ENCODE measurements at regions not wholly inside any gene's neighbourhood (a gene's known extent, or its start where the extent isn't known, plus 50 kb on each side); places are given as distances from the start of the nearest gene placed in this dataset.

- Histone ChIP-seq H3K27ac (ENCODE audit: insufficient read depth, low read depth, low read length, poor library complexity, severe bottlenecking) (no peak overlapping the region), H3K9me3 (ENCODE audit: control insufficient read depth, low read length) (no peaks in the 10 kb centered on the region), H3K4me3 (ENCODE audit: insufficient read depth, low read depth, low read length) (no peak overlapping the region), H3K27me3 (ENCODE audit: control insufficient read depth, insufficient read depth, low read length, poor library complexity, severe bottlenecking) (no peaks in the 10 kb centered on the region), H3K4me1 (ENCODE audit: control insufficient read depth, insufficient read depth, low read length) (no peaks in the 10 kb centered on the region), H3K36me3 (ENCODE audit: control insufficient read depth, insufficient read depth, low read length) (no peaks in the 10 kb centered on the region)
- WGBS, 2 experiments = 100% methylated on average over 2 of the region's 2 CpGs; no CpG with 5 or more reads in 1 of the 2 experiments
These were observed 663.8 kb downstream of the LIG4 start for GRCh38 chr13:107551521-107551920.

- WGBS, 2 experiments = 86 to 100% methylated on average over 1 of the region's 1 CpG
- Histone ChIP-seq H3K4me3 (ENCODE audit: insufficient read depth, low read depth, low read length) (no peak overlapping the region), H3K4me1 (ENCODE audit: control insufficient read depth, insufficient read depth, low read length) (no peaks in the 10 kb centered on the region), H3K36me3 (ENCODE audit: control insufficient read depth, insufficient read depth, low read length) (no peaks in the 10 kb centered on the region), H3K27me3 (ENCODE audit: control insufficient read depth, insufficient read depth, low read length, poor library complexity, severe bottlenecking) (no peaks in the 10 kb centered on the region), H3K27ac (ENCODE audit: insufficient read depth, low read depth, low read length, poor library complexity, severe bottlenecking) (no peak overlapping the region), H3K9me3 (ENCODE audit: control insufficient read depth, low read length) (no peaks in the 10 kb centered on the region)
These were observed 667.0 kb downstream of the LIG4 start for GRCh38 chr13:107548338-107548737.

GRCh38 chr13:107545946-107546502 lies 669.3 kb downstream of the LIG4 start:
- H3K27me3 ChIP-seq (ENCODE audit: control insufficient read depth, insufficient read depth, low read length, poor library complexity, severe bottlenecking) = no peaks in the 10 kb centered on the region
- H3K36me3 ChIP-seq (ENCODE audit: control insufficient read depth, insufficient read depth, low read length) = no peaks in the 10 kb centered on the region
- no peak overlapping the region for H3K27ac ChIP-seq (ENCODE audit: insufficient read depth, low read depth, low read length, poor library complexity, severe bottlenecking)
- H3K9me3 ChIP-seq (ENCODE audit: control insufficient read depth, low read length) = no peaks in the 10 kb centered on the region
- 88 to 91% methylated on average over 5 of the region's 5 CpGs for WGBS, 2 experiments
- H3K4me1 ChIP-seq (ENCODE audit: control insufficient read depth, insufficient read depth, low read length) = no peaks in the 10 kb centered on the region
- H3K4me3 ChIP-seq (ENCODE audit: insufficient read depth, low read depth, low read length) = no peak overlapping the region

- H3K36me3 ChIP-seq (ENCODE audit: control insufficient read depth, insufficient read depth, low read length) = no peaks in the 10 kb centered on the region
- H3K27me3 ChIP-seq (ENCODE audit: control insufficient read depth, insufficient read depth, low read length, poor library complexity, severe bottlenecking) = no peaks in the 10 kb centered on the region
- WGBS, 2 experiments = 100% methylated on average over 1 of the region's 1 CpG; no CpG with 5 or more reads in 1 of the 2 experiments
- H3K4me3 ChIP-seq (ENCODE audit: insufficient read depth, low read depth, low read length) = no peak overlapping the region
- no peaks in the 10 kb centered on the region for H3K4me1 ChIP-seq (ENCODE audit: control insufficient read depth, insufficient read depth, low read length)
- H3K9me3 ChIP-seq (ENCODE audit: control insufficient read depth, low read length) = no peaks in the 10 kb centered on the region
- H3K27ac ChIP-seq (ENCODE audit: insufficient read depth, low read depth, low read length, poor library complexity, severe bottlenecking) = no peak overlapping the region
These were observed 680.8 kb downstream of the LIG4 start for GRCh38 chr13:107534548-107534947.

GRCh38 chr13:107531816-107532215 lies 683.5 kb downstream of the LIG4 start:
- H3K27me3 ChIP-seq (ENCODE audit: control insufficient read depth, insufficient read depth, low read length, poor library complexity, severe bottlenecking) = no peaks in the 10 kb centered on the region
- 92 to 96% methylated on average over 2 of the region's 2 CpGs for WGBS, 2 experiments
- no peak overlapping the region for H3K4me3 ChIP-seq (ENCODE audit: insufficient read depth, low read depth, low read length)
- no peaks in the 10 kb centered on the region for H3K36me3 ChIP-seq (ENCODE audit: control insufficient read depth, insufficient read depth, low read length)
- no peaks in the 10 kb centered on the region for H3K4me1 ChIP-seq (ENCODE audit: control insufficient read depth, insufficient read depth, low read length)
- no peaks in the 10 kb centered on the region for H3K9me3 ChIP-seq (ENCODE audit: control insufficient read depth, low read length)
- H3K27ac ChIP-seq (ENCODE audit: insufficient read depth, low read depth, low read length, poor library complexity, severe bottlenecking) = no peak overlapping the region

GRCh38 chr13:107531180-107531579 lies 684.2 kb downstream of the LIG4 start:
- WGBS, 2 experiments = 79 to 90% methylated on average over 3 of the region's 3 CpGs
- no peaks in the 10 kb centered on the region for H3K9me3 ChIP-seq (ENCODE audit: control insufficient read depth, low read length)
- H3K36me3 ChIP-seq (ENCODE audit: control insufficient read depth, insufficient read depth, low read length) = no peaks in the 10 kb centered on the region
- no peaks in the 10 kb centered on the region for H3K4me1 ChIP-seq (ENCODE audit: control insufficient read depth, insufficient read depth, low read length)
- H3K4me3 ChIP-seq (ENCODE audit: insufficient read depth, low read depth, low read length) = no peak overlapping the region
- H3K27ac ChIP-seq (ENCODE audit: insufficient read depth, low read depth, low read length, poor library complexity, severe bottlenecking) = no peak overlapping the region
- H3K27me3 ChIP-seq (ENCODE audit: control insufficient read depth, insufficient read depth, low read length, poor library complexity, severe bottlenecking) = no peaks in the 10 kb centered on the region

- Histone ChIP-seq H3K4me3 (ENCODE audit: insufficient read depth, low read depth, low read length) (no peak overlapping the region), H3K9me3 (ENCODE audit: control insufficient read depth, low read length) (no peaks in the 10 kb centered on the region), H3K36me3 (ENCODE audit: control insufficient read depth, insufficient read depth, low read length) (no peaks in the 10 kb centered on the region), H3K4me1 (ENCODE audit: control insufficient read depth, insufficient read depth, low read length) (no peaks in the 10 kb centered on the region), H3K27ac (ENCODE audit: insufficient read depth, low read depth, low read length, poor library complexity, severe bottlenecking) (no peak overlapping the region), H3K27me3 (ENCODE audit: control insufficient read depth, insufficient read depth, low read length, poor library complexity, severe bottlenecking) (no peaks in the 10 kb centered on the region)
- 81 to 85% methylated on average over 4 of the region's 4 CpGs for WGBS, 2 experiments
These were observed 686.3 kb downstream of the LIG4 start for GRCh38 chr13:107529035-107529434.

- Histone ChIP-seq H3K4me3 (ENCODE audit: insufficient read depth, low read depth, low read length) (no peak overlapping the region), H3K9me3 (ENCODE audit: control insufficient read depth, low read length) (no peaks in the 10 kb centered on the region), H3K36me3 (ENCODE audit: control insufficient read depth, insufficient read depth, low read length) (no peaks in the 10 kb centered on the region), H3K4me1 (ENCODE audit: control insufficient read depth, insufficient read depth, low read length) (peaks cover 6% of the 10 kb centered on the region), H3K27me3 (ENCODE audit: control insufficient read depth, insufficient read depth, low read length, poor library complexity, severe bottlenecking) (no peaks in the 10 kb centered on the region), H3K27ac (ENCODE audit: insufficient read depth, low read depth, low read length, poor library complexity, severe bottlenecking) (no peak overlapping the region)
- WGBS, 2 experiments = 95 to 97% methylated on average over 4 of the region's 4 CpGs
These were observed 696.6 kb downstream of the LIG4 start for GRCh38 chr13:107518780-107519179.

GRCh38 chr13:107518292-107518691 lies 697.0 kb downstream of the LIG4 start:
- WGBS, 2 experiments = 88 to 91% methylated on average over 3 of the region's 3 CpGs
- Histone ChIP-seq H3K4me3 (ENCODE audit: insufficient read depth, low read depth, low read length) (no peak overlapping the region), H3K27me3 (ENCODE audit: control insufficient read depth, insufficient read depth, low read length, poor library complexity, severe bottlenecking) (no peaks in the 10 kb centered on the region), H3K36me3 (ENCODE audit: control insufficient read depth, insufficient read depth, low read length) (no peaks in the 10 kb centered on the region), H3K9me3 (ENCODE audit: control insufficient read depth, low read length) (no peaks in the 10 kb centered on the region), H3K27ac (ENCODE audit: insufficient read depth, low read depth, low read length, poor library complexity, severe bottlenecking) (no peak overlapping the region), H3K4me1 (ENCODE audit: control insufficient read depth, insufficient read depth, low read length) (peaks cover 6% of the 10 kb centered on the region)

GRCh38 chr13:107516517-107516916 lies 698.8 kb downstream of the LIG4 start:
- WGBS, 2 experiments = 98 to 100% methylated on average over 2 to 4 of the region's 4 CpGs
- no peaks in the 10 kb centered on the region for H3K27me3 ChIP-seq (ENCODE audit: control insufficient read depth, insufficient read depth, low read length, poor library complexity, severe bottlenecking)

GRCh38 chr13:107512551-107512950 lies 702.8 kb downstream of the LIG4 start:
- 90 to 95% methylated on average over 6 of the region's 6 CpGs for WGBS, 2 experiments
- H3K4me3 ChIP-seq (ENCODE audit: insufficient read depth, low read depth, low read length) = no peak overlapping the region
- no peaks in the 10 kb centered on the region for H3K27me3 ChIP-seq (ENCODE audit: control insufficient read depth, insufficient read depth, low read length, poor library complexity, severe bottlenecking)
- H3K4me1 ChIP-seq (ENCODE audit: control insufficient read depth, insufficient read depth, low read length) = no peaks in the 10 kb centered on the region
- no peaks in the 10 kb centered on the region for H3K9me3 ChIP-seq (ENCODE audit: control insufficient read depth, low read length)
- no peaks in the 10 kb centered on the region for H3K36me3 ChIP-seq (ENCODE audit: control insufficient read depth, insufficient read depth, low read length)
- H3K27ac ChIP-seq (ENCODE audit: insufficient read depth, low read depth, low read length, poor library complexity, severe bottlenecking) = no peak overlapping the region

More at GRCh38 chr13:107516517-107516916, 698.8 kb downstream of the LIG4 start:
- Histone ChIP-seq H3K36me3 (ENCODE audit: control insufficient read depth, insufficient read depth, low read length) (no peaks in the 10 kb centered on the region), H3K9me3 (ENCODE audit: control insufficient read depth, low read length) (no peaks in the 10 kb centered on the region), H3K4me1 (ENCODE audit: control insufficient read depth, insufficient read depth, low read length) (peaks cover 6% of the 10 kb centered on the region), H3K27ac (ENCODE audit: insufficient read depth, low read depth, low read length, poor library complexity, severe bottlenecking) (no peak overlapping the region), H3K4me3 (ENCODE audit: insufficient read depth, low read depth, low read length) (no peak overlapping the region)
